ENCODE measurements at regions not wholly inside any gene's neighbourhood (a gene's known extent, or its start where the extent isn't known, plus 50 kb on each side); places are given as distances from the start of the nearest gene placed in this dataset.

- TF ChIP-seq CTCF (IDR thresholded peaks at IDR 0.05) (no peak), POLR2AphosphoS5 (IDR thresholded peaks at IDR 0.05) (no peak), POLR2A (IDR thresholded peaks at IDR 0.05) (no peak)
These were observed 87.8 kb upstream of the ATF3 start for GRCh38 chr1:212520746-212521145.
